HepG2 (cell line): ENCODE measurements at regions not wholly inside any gene's neighbourhood (a gene's known extent, or its start where the extent isn't known, plus 50 kb on each side); places are given as distances from the start of the nearest gene placed in this dataset.

ENCODE experiments used
- ATAC-seq: fragments of 200-7000 bp; cut with Tn5 transposase; 3 replicates; pipeline ENCODE4 v1.9.1; 2020; ENCODE audit warnings: mild to moderate bottlenecking, moderate library complexity
- BruUV-seq: library from RNA; stranded (reverse); fragments of 400-500 nt; replicated peaks from 2 replicates; lab custom pipeline; 2021; lab: Mats Ljungman, UMichigan
- CTCF ChIA-PET: fragments of 300-600 bp; formaldehyde crosslinking; extraction: SDS; loops from one replicate; lab custom pipeline; 2021; ENCODE audit warnings: low total read pairs, inconsistent platforms, low intra/inter-chr PET ratio; lab: Yijun Ruan, JAX
- POLR2A ChIA-PET: fragments of 350-600 bp; sonication (Branson Sonifier 250); formaldehyde crosslinking; loops from one replicate; lab custom pipeline; 2020; ENCODE audit warnings: antibody characterized with exemption, inconsistent platforms; lab: Yijun Ruan, JAX
- DNase-seq: peaks from one replicate; pipeline ENCODE4 v3.0.0-alpha.2; 2015; ENCODE audit warnings: low spot score
- FAIRE-seq: peaks from 3 replicates; lab custom pipeline; 2011; peaks lifted over from hg19 to GRCh38; lab: Jason Lieb, UNC
- H2AFZ ChIP-seq: one replicate; pipeline ENCODE4 v1.6.1; 2011; ENCODE audit warnings: low read length, inconsistent platforms
- H3K27ac ChIP-seq: fragments of 300-600 bp; 3 replicates; pipeline ENCODE4 v1.8.0; 2011; ENCODE audit warnings: mixed run types, mild to moderate bottlenecking, mixed read lengths, low read length, inconsistent platforms; ENCODE audit not compliant: insufficient read depth; ENCODE audit errors: extremely low read length
- H3K27me3 ChIP-seq, 2 experiments: fragments of 200-600 bp in 1 of 2; 2 replicates in 1 of 2; 3 replicates in 1 of 2; pipeline versions ENCODE4 v1.6.0 to v1.8.0; 2011; ENCODE audit warnings: low read length in 2 of 2, mild to moderate bottlenecking in 2 of 2, moderate library complexity in 2 of 2, inconsistent platforms in 1 of 2; ENCODE audit not compliant: insufficient read depth in 2 of 2, control insufficient read depth in 1 of 2
- H3K36me3 ChIP-seq, 2 experiments: fragments of 200-600 bp in 1 of 2; replicated peaks in 1 of 2; 2 replicates in 1 of 2; 3 replicates in 1 of 2; pipeline versions ENCODE4 v1.5.1 to v1.8.0; 2011; ENCODE audit warnings: low read length in 2 of 2, inconsistent platforms in 1 of 2; ENCODE audit not compliant: insufficient read depth in 2 of 2, control insufficient read depth in 1 of 2
- H3K4me1 ChIP-seq: 2 replicates; pipeline ENCODE4 v1.5.1; 2012; ENCODE audit warnings: low read length, inconsistent platforms; ENCODE audit not compliant: insufficient read depth
- H3K4me2 ChIP-seq: 2 replicates; pipeline ENCODE4 v1.6.0; 2011; ENCODE audit warnings: low read depth, low read length, inconsistent platforms
- H3K4me3 ChIP-seq, 3 experiments: fragments of 200-600 bp in 1 of 3; sonication (generic), shearing (Covaris generic) in 1 of 3; replicated peaks in 1 of 3; 2 replicates each; pipeline ENCODE4 v1.5.1; 2011 to 2016; ENCODE audit warnings: low read length in 3 of 3, inconsistent platforms in 2 of 3, low read depth in 2 of 3, mild to moderate bottlenecking in 2 of 3, control low read depth in 1 of 3, mixed read lengths in 1 of 3; ENCODE audit not compliant: insufficient read depth in 1 of 3
- H3K79me2 ChIP-seq: one replicate; pipeline ENCODE4 v1.6.1; 2011; ENCODE audit warnings: low read length, inconsistent platforms; ENCODE audit not compliant: insufficient read depth
- H3K9ac ChIP-seq: 2 replicates; pipeline ENCODE4 v1.6.0; 2011; ENCODE audit warnings: mild to moderate bottlenecking, low read depth, low read length, inconsistent platforms; ENCODE audit not compliant: insufficient read depth
- H3K9me3 ChIP-seq: 2 replicates; pipeline ENCODE4 v1.5.1; 2012; ENCODE audit warnings: mild to moderate bottlenecking, low read length
- H4K20me1 ChIP-seq: 2 replicates; pipeline ENCODE4 v1.6.0; 2011; ENCODE audit warnings: inconsistent platforms, mild to moderate bottlenecking, low read length, moderate library complexity; ENCODE audit not compliant: insufficient read depth
- DNMT1 ChIP-seq: sonication (generic); formaldehyde crosslinking; IDR thresholded peaks from 2 replicates; pipeline ENCODE4 v1.5.1; 2020; ENCODE audit warnings: mild to moderate bottlenecking, missing genetic modification reagents
- MTA3 ChIP-seq: sonication (generic); formaldehyde crosslinking; IDR thresholded peaks from 2 replicates; pipeline ENCODE4 v1.4.0; 2020; ENCODE audit warnings: missing genetic modification reagents
- RAD21 ChIP-seq: fragments of 450-650 bp; formaldehyde crosslinking; IDR thresholded peaks from 2 replicates; pipeline ENCODE4 v1.5.0; 2020; ENCODE audit warnings: mild to moderate bottlenecking
- SIN3B ChIP-seq: fragments of 150-350 bp; IDR thresholded peaks from 2 replicates; pipeline ENCODE4 v1.6.1; 2014; ENCODE audit warnings: low read length
- SP2 ChIP-seq: sonication (generic); formaldehyde crosslinking; IDR thresholded peaks from 2 replicates; pipeline ENCODE4 v1.5.1; 2020; ENCODE audit warnings: mild to moderate bottlenecking, missing genetic modification reagents
- TCF7 ChIP-seq: sonication (generic); IDR thresholded peaks from 2 replicates; pipeline ENCODE4 v1.6.1; 2016; ENCODE audit warnings: antibody characterized with exemption, low read depth
- THAP11 ChIP-seq: IDR thresholded peaks from 2 replicates; pipeline ENCODE4 v1.6.1; 2016; ENCODE audit warnings: missing biosample characterization, missing genetic modification reagents
- ZMYM3 ChIP-seq: sonication (generic); formaldehyde crosslinking; IDR thresholded peaks from 2 replicates; pipeline ENCODE4 v1.5.1; 2020; ENCODE audit warnings: mild to moderate bottlenecking, missing genetic modification reagents
- ZNF33B ChIP-seq: sonication (generic); formaldehyde crosslinking; IDR thresholded peaks from 2 replicates; pipeline ENCODE4 v1.5.1; 2020; ENCODE audit warnings: mild to moderate bottlenecking, missing genetic modification reagents
- ZNF34 ChIP-seq: sonication (generic); formaldehyde crosslinking; IDR thresholded peaks from 2 replicates; pipeline ENCODE4 v1.4.0; 2020; ENCODE audit warnings: mild to moderate bottlenecking, missing genetic modification reagents, borderline replicate concordance
- ZNF343 ChIP-seq: sonication (generic); formaldehyde crosslinking; IDR thresholded peaks from 2 replicates; pipeline ENCODE4 v1.4.0; 2020; ENCODE audit warnings: mild to moderate bottlenecking, missing genetic modification reagents
- ZNF441 ChIP-seq: sonication (generic); formaldehyde crosslinking; IDR thresholded peaks from 2 replicates; pipeline ENCODE4 v1.7.0; 2021; ENCODE audit warnings: missing genetic modification reagents, borderline replicate concordance
- ZNF597 ChIP-seq: sonication (generic); formaldehyde crosslinking; IDR thresholded peaks from 2 replicates; pipeline ENCODE4 v1.5.0; 2020; ENCODE audit warnings: missing genetic modification reagents
- ZNF780A ChIP-seq: sonication (generic); formaldehyde crosslinking; IDR thresholded peaks from 2 replicates; pipeline ENCODE4 v1.8.0; 2022; ENCODE audit warnings: mild to moderate bottlenecking, missing genetic modification reagents, moderate library complexity
- ZNF883 ChIP-seq: sonication (generic); formaldehyde crosslinking; IDR thresholded peaks from 2 replicates; pipeline ENCODE4 v1.5.1; 2020; ENCODE audit warnings: mild to moderate bottlenecking, missing genetic modification reagents; ENCODE audit errors: not compliant biosample characterization
- WGBS: methylation state at CpG from one replicate; pipeline ENCODE4 v1.1.6; 2017; ENCODE audit warnings: low lambda C conversion rate; 5-methylcytosine and 5-hydroxymethylcytosine counted together
- in situ Hi-C: cut with HindIII; loops from 2 replicates; pipeline ENCODE4 v1.10.0; 2017; ENCODE audit warnings: low pct_unique_long_range_greater_than_20kb; ENCODE audit not compliant: extremely low pct_ligation_motif_present
- intact Hi-C: fragments of 100-400 bp; cut with micrococcal nuclease; formaldehyde crosslinking; loops from one replicate; pipeline ENCODE4 v1.10.0; 2022; ENCODE audit not compliant: unreplicated experiment
- TF ChIP-seq, protein P1 (sequence below): sonication (generic); formaldehyde crosslinking; IDR thresholded peaks from 2 replicates; pipeline ENCODE4 v1.5.1; 2020; ENCODE audit warnings: missing genetic modification reagents, mild to moderate bottlenecking, borderline replicate concordance

- Histone ChIP-seq H3K27me3 (no peaks in the 10 kb centered on the region), H3K4me3 (no peak overlapping the region), H3K4me2 (no peak overlapping the region), H3K36me3 (no peaks in the 10 kb centered on the region), H2AFZ (no peak overlapping the region), H3K4me1 (no peaks in the 10 kb centered on the region), H3K27ac (no peak overlapping the region), H3K9ac (no peak overlapping the region), H4K20me1 (no peaks in the 10 kb centered on the region), H3K9me3 (peaks cover 66% of the 10 kb centered on the region), H3K79me2 (no peaks in the 10 kb centered on the region)
- in situ Hi-C loops, result no loop called here
- WGBS, result 48% methylated on average over 4 of the region's 4 CpGs
- DNase-seq (no peak), FAIRE-seq (no peak), ATAC-seq (no peak)
- BruUV-seq, result no TSS peak
- TF ChIP-seq TCF7, result no peak
- no peak for TF ChIP-seq ZNF780A
- TF ChIP-seq, protein P1, sequence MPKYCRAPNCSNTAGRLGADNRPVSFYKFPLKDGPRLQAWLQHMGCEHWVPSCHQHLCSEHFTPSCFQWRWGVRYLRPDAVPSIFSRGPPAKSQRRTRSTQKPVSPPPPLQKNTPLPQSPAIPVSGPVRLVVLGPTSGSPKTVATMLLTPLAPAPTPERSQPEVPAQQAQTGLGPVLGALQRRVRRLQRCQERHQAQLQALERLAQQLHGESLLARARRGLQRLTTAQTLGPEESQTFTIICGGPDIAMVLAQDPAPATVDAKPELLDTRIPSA, result no peak
- no peak for TF ChIP-seq ZMYM3 (CRISPR knock-in tag)
- TF ChIP-seq ZNF883, result no peak
- ChIA-PET POLR2A (no interaction called here), CTCF (no interaction called here)
- intact Hi-C loops, result no loop called here
These were observed 104.4 kb upstream of the PRR20A start for GRCh38 chr13:57036290-57036689.

- no peak for ATAC-seq
- no peaks in the 10 kb centered on the region for H4K20me1 ChIP-seq
- TF ChIP-seq ZNF343 (CRISPR knock-in tag), result no peak
- TF ChIP-seq ZNF441 (CRISPR knock-in tag), result no peak
- no peak for TF ChIP-seq RAD21
- TF ChIP-seq MTA3, result no peak
- no peak for TF ChIP-seq ZNF34 (CRISPR knock-in tag)
- no peak for TF ChIP-seq SP2 (CRISPR knock-in tag)
- no peak for TF ChIP-seq THAP11 (CRISPR knock-in tag)
- TF ChIP-seq SIN3B, result no peak
- no peak for TF ChIP-seq ZNF33B (CRISPR knock-in tag)
- no peak for TF ChIP-seq DNMT1 (CRISPR knock-in tag)
- no peak for TF ChIP-seq ZNF597
- ChIA-PET CTCF (no interaction called here), POLR2A (no interaction called here)
- H3K4me1 ChIP-seq, result no peaks in the 10 kb centered on the region
- DNase-seq, result no peak
- no peaks in the 10 kb centered on the region for H3K27me3 ChIP-seq
- no peak overlapping the region for H3K4me3 ChIP-seq
- no peaks in the 10 kb centered on the region for H3K36me3 ChIP-seq
- H3K27ac ChIP-seq, result no peak overlapping the region
- in situ Hi-C loops (no loop called here), intact Hi-C loops (no loop called here)
- WGBS, result 79% methylated on average over 1 of the region's 1 CpG
- no peak overlapping the region for H3K9ac ChIP-seq
- no peak for FAIRE-seq
- H3K4me2 ChIP-seq, result no peak overlapping the region
- BruUV-seq, result no TSS peak
- no peaks in the 10 kb centered on the region for H3K79me2 ChIP-seq
- no peak overlapping the region for H2AFZ ChIP-seq
- peaks cover 63% of the 10 kb centered on the region for H3K9me3 ChIP-seq
These were observed 95.8 kb upstream of the PRR20A start for GRCh38 chr13:57044910-57045309.
